ENCODE measurements at regions not wholly inside any gene's neighbourhood (a gene's known extent, or its start where the extent isn't known, plus 50 kb on each side); places are given as distances from the start of the nearest gene placed in this dataset.

DNA sequence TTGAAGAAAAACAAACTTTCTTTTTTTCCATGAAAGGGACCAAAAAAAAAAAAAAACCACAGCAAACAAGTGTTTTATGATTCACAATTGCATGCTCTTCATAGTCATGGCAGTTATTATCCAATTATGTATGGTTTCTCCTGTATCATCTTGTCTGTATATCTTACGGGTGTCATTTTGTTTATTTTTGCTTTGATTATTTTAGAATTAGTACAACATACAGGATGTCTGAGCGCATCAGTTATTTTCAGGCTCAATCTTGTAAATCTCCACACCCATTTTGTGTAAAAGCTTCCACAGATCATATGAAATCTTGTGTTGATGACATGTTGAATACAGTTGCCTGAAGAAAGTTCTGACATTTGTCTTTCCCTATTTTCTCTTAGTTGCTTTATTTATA, 280.3 kb downstream of the KLF5 start:
- Histone ChIP-seq H3K27me3 (no peaks in the 10 kb centered on the region), H3K27ac (replicated peaks in 1 of 4) (no peak overlapping the region), H3K36me3 (no peaks in the 10 kb centered on the region), H3K4me1 (no peaks in the 10 kb centered on the region), H3K9me3 (no peaks in the 10 kb centered on the region), H3K4me3 (no peak overlapping the region)
- TF ChIP-seq, protein P1, sequence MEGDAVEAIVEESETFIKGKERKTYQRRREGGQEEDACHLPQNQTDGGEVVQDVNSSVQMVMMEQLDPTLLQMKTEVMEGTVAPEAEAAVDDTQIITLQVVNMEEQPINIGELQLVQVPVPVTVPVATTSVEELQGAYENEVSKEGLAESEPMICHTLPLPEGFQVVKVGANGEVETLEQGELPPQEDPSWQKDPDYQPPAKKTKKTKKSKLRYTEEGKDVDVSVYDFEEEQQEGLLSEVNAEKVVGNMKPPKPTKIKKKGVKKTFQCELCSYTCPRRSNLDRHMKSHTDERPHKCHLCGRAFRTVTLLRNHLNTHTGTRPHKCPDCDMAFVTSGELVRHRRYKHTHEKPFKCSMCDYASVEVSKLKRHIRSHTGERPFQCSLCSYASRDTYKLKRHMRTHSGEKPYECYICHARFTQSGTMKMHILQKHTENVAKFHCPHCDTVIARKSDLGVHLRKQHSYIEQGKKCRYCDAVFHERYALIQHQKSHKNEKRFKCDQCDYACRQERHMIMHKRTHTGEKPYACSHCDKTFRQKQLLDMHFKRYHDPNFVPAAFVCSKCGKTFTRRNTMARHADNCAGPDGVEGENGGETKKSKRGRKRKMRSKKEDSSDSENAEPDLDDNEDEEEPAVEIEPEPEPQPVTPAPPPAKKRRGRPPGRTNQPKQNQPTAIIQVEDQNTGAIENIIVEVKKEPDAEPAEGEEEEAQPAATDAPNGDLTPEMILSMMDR (IDR thresholded peaks at IDR 0.05): no peak
- TF ChIP-seq EP300 (IDR thresholded peaks at IDR 0.05) (no peak), POLR2A (IDR thresholded peaks at IDR 0.05; ENCODE audit: low read depth) (no peak), POLR2AphosphoS5 (IDR thresholded peaks at IDR 0.05) (no peak)
- 68% methylated on average over 2 of the region's 2 CpGs for WGBS
- DNase-seq (ENCODE audit: extremely low spot score): no peak
- intact Hi-C loops (cut with DNase I): no loop called here

GRCh38 chr13:73338389-73338788, 279.6 kb downstream of the KLF5 start:
- TF ChIP-seq POLR2AphosphoS5 (IDR thresholded peaks at IDR 0.05): no peak
- TF ChIP-seq POLR2A (IDR thresholded peaks at IDR 0.05; ENCODE audit: low read depth): no peak
- TF ChIP-seq, protein P1 (IDR thresholded peaks at IDR 0.05): no peak
- no peak for TF ChIP-seq EP300 (IDR thresholded peaks at IDR 0.05)
- no peaks in the 10 kb centered on the region for H3K4me1 ChIP-seq
- no peaks in the 10 kb centered on the region for H3K36me3 ChIP-seq
- H3K27ac ChIP-seq (replicated peaks in 1 of 4): no peak overlapping the region
- no peaks in the 10 kb centered on the region for H3K27me3 ChIP-seq
- H3K9me3 ChIP-seq: no peaks in the 10 kb centered on the region
- no peak overlapping the region for H3K4me3 ChIP-seq
- WGBS: 33% methylated on average over 3 of the region's 3 CpGs
- no peak for DNase-seq (ENCODE audit: extremely low spot score)
- intact Hi-C loops (cut with DNase I): no loop called here

GRCh38 chr13:73337532-73337931, 278.7 kb downstream of the KLF5 start:
- H3K4me3 ChIP-seq: no peak overlapping the region
- no peak for DNase-seq (ENCODE audit: extremely low spot score)
- H3K27me3 ChIP-seq: no peaks in the 10 kb centered on the region
- no peak for TF ChIP-seq POLR2AphosphoS5 (IDR thresholded peaks at IDR 0.05)
- TF ChIP-seq EP300 (IDR thresholded peaks at IDR 0.05): no peak
- TF ChIP-seq POLR2A (IDR thresholded peaks at IDR 0.05; ENCODE audit: low read depth): no peak
- TF ChIP-seq, protein P1 (IDR thresholded peaks at IDR 0.05): no peak
- no peak overlapping the region for H3K27ac ChIP-seq (replicated peaks in 1 of 4)
- H3K36me3 ChIP-seq: no peaks in the 10 kb centered on the region
- WGBS: 93% methylated on average over 2 of the region's 2 CpGs
- no peaks in the 10 kb centered on the region for H3K4me1 ChIP-seq
- H3K9me3 ChIP-seq: no peaks in the 10 kb centered on the region
- intact Hi-C loops (cut with DNase I): no loop called here

DNA sequence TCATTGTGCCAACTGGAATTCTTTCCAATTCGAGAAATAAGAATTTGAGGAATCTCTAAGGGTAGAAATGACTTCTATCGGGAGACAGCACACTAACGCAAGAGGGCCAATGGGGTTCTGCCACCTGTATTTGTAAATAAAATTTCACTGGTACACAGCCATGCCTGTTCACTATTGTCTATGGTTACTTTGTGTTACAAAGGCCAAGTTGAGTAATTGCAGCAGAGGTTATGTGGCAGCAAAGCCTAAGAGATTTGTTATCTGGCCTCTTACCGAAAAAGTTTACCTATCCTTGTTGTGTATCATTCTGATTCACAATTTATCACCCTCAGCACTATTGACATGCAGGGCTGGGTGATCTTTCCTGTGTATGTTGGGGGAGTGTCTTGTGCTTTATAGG, 278.0 kb downstream of the KLF5 start:
- intact Hi-C loops (cut with DNase I): no loop called here
- Histone ChIP-seq H3K36me3 (no peaks in the 10 kb centered on the region), H3K9me3 (no peaks in the 10 kb centered on the region), H3K4me3 (no peak overlapping the region), H3K27ac (replicated peaks in 1 of 4) (no peak overlapping the region), H3K27me3 (no peaks in the 10 kb centered on the region), H3K4me1 (no peaks in the 10 kb centered on the region)
- DNase-seq (ENCODE audit: extremely low spot score): no peak
- TF ChIP-seq EP300 (IDR thresholded peaks at IDR 0.05) (no peak), POLR2AphosphoS5 (IDR thresholded peaks at IDR 0.05) (no peak), POLR2A (IDR thresholded peaks at IDR 0.05; ENCODE audit: low read depth) (no peak)
- TF ChIP-seq, protein P1 (IDR thresholded peaks at IDR 0.05): no peak
- WGBS: 81% methylated on average over 4 of the region's 4 CpGs

DNA sequence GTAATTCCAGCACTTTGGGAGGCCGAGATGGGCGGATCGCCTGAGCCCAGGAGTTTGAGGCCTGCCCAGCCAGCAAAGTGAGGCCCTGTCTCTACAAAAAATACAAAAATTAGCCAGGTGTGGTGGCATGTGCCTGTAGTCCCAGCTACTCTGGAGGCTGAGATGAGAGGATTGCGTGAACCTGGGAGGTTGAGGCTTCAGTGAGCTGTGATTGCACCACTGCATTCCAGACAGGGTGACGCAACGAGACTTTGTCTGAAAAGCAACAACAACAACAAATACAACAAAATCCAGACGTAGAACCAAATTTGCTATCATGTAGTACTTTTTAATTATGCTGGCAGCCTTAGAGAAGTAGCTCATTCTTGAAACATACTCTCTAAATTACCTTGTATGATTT, 277.1 kb downstream of the KLF5 start:
- H3K36me3 ChIP-seq: no peaks in the 10 kb centered on the region
- no peaks in the 10 kb centered on the region for H3K9me3 ChIP-seq
- WGBS: 94% methylated on average over 7 of the region's 7 CpGs
- H3K4me1 ChIP-seq: no peaks in the 10 kb centered on the region
- no peaks in the 10 kb centered on the region for H3K27me3 ChIP-seq
- no peak for TF ChIP-seq EP300 (IDR thresholded peaks at IDR 0.05)
- TF ChIP-seq POLR2AphosphoS5 (IDR thresholded peaks at IDR 0.05): no peak
- no peak for TF ChIP-seq POLR2A (IDR thresholded peaks at IDR 0.05; ENCODE audit: low read depth)
- TF ChIP-seq, protein P1 (IDR thresholded peaks at IDR 0.05): no peak
- intact Hi-C loops (cut with DNase I): no loop called here
- no peak for DNase-seq (ENCODE audit: extremely low spot score)
- no peak overlapping the region for H3K4me3 ChIP-seq
- H3K27ac ChIP-seq (replicated peaks in 1 of 4): no peak overlapping the region

Measured in esophagus muscularis mucosa (tissue), 4 donors.